Tibial artery (tissue), 4 donors: ENCODE measurements at regions not wholly inside any gene's neighbourhood (a gene's known extent, or its start where the extent isn't known, plus 50 kb on each side); places are given as distances from the start of the nearest gene placed in this dataset.
"Not testable (repeated sequence)": the region's sequence is repeated elsewhere in the genome, so short reads cannot be mapped to it uniquely, and the experiment has no call there.

Experiments
- DNase-seq, 2 donors: peaks; one replicate each; pipeline ENCODE4 v3.0.0-alpha.2; 2019
- H3K27ac ChIP-seq, 2 donors: fragments of 200-600 bp; sonication (generic) in 1 of 2; 1 replicate in 1 of 2; 2 replicates in 1 of 2; pipeline ENCODE4 v1.5.1; 2018 to 2019; ENCODE audit warnings: mild to moderate bottlenecking in 1 of 2
- H3K27me3 ChIP-seq, 2 donors: fragments of 200-600 bp; sonication (generic) in 1 of 2; one replicate each; pipeline versions ENCODE4 v1.5.1 to v1.6.0; 2016 to 2019
- H3K36me3 ChIP-seq, 3 donors: fragments of 200-600 bp; sonication (generic) in 2 of 3; one replicate each; pipeline ENCODE4 v1.5.1; 2016 to 2019; ENCODE audit warnings: mild to moderate bottlenecking in 2 of 3
- H3K4me1 ChIP-seq, 4 donors: fragments of 200-600 bp; sonication (generic) in 2 of 4; 1 replicate in 3 of 4; 2 replicates in 1 of 4; pipeline ENCODE4 v1.5.1; 2016 to 2019
- H3K4me3 ChIP-seq, 2 donors: fragments of 200-600 bp; sonication (generic) in 1 of 2; 1 replicate in 1 of 2; 2 replicates in 1 of 2; pipeline ENCODE4 v1.5.1; 2018 to 2019; ENCODE audit warnings: mild to moderate bottlenecking in 2 of 2
- H3K9me3 ChIP-seq, 3 donors: fragments of 200-600 bp; sonication (generic) in 1 of 3; one replicate each; pipeline ENCODE4 v1.5.1; 2016 to 2019
- CTCF ChIP-seq, 2 experiments: fragments of 200-600 bp in 1 of 2; fragments of 450-650 bp in 1 of 2; IDR thresholded peaks; one replicate each; pipeline ENCODE4 v1.5.1; 2017 to 2019; ENCODE audit warnings: antibody characterized with exemption in 2 of 2, mild to moderate bottlenecking in 1 of 2, moderate library complexity in 1 of 2
- intact Hi-C: fragments of 100-400 bp; cut with DNase I; formaldehyde crosslinking; loops from one replicate; pipeline ENCODE4 v1.15.0; 2023; ENCODE audit warnings: low total_unique reads

GRCh38 chr3:156051651-156052050 lies 68.7 kb upstream of the KCNAB1 start:
- no peak overlapping the region for H3K27ac ChIP-seq
- no peak overlapping the region for H3K4me3 ChIP-seq
- no peaks in the 10 kb centered on the region for H3K36me3 ChIP-seq
- no peaks in the 10 kb centered on the region for H3K27me3 ChIP-seq
- no peaks in the 10 kb centered on the region for H3K4me1 ChIP-seq
- H3K9me3 ChIP-seq = no peaks in the 10 kb centered on the region
- TF ChIP-seq CTCF (IDR thresholded peaks at IDR 0.05) = no peak
- DNase-seq = no peak
- intact Hi-C loops = no loop called here

- TF ChIP-seq CTCF (IDR thresholded peaks at IDR 0.05) = no peak
- H3K27me3 ChIP-seq = no peaks in the 10 kb centered on the region
- DNase-seq = no peak
- H3K9me3 ChIP-seq = no peaks in the 10 kb centered on the region
- no peak overlapping the region for H3K27ac ChIP-seq
- intact Hi-C loops = no loop called here
- no peaks in the 10 kb centered on the region for H3K36me3 ChIP-seq
- no peaks in the 10 kb centered on the region for H3K4me1 ChIP-seq
- H3K4me3 ChIP-seq = no peak overlapping the region
Measured at GRCh38 chr3:156052115-156052514, 68.3 kb upstream of the KCNAB1 start.

GRCh38 chr3:156059950-156060501 lies 60.4 kb upstream of the KCNAB1 start:
- Histone ChIP-seq H3K9me3 (no peaks in the 10 kb centered on the region), H3K4me3 (no peak overlapping the region), H3K27ac (no peak overlapping the region), H3K36me3 (no peaks in the 10 kb centered on the region), H3K4me1 (no peaks in the 10 kb centered on the region), H3K27me3 (no peaks in the 10 kb centered on the region)
- no peak for DNase-seq
- TF ChIP-seq CTCF (IDR thresholded peaks at IDR 0.05) = no peak
- intact Hi-C loops = no loop called here

- H3K4me1 ChIP-seq, intact Hi-C loops, H3K36me3 ChIP-seq, H3K27ac ChIP-seq, DNase-seq, H3K27me3 ChIP-seq, H3K4me3 ChIP-seq, H3K9me3 ChIP-seq: not testable (repeated sequence)
Measured at GRCh38 chr3:156068151-156068550, 52.2 kb upstream of the KCNAB1 start.

- DNase-seq = no peak
- no peak for TF ChIP-seq CTCF (IDR thresholded peaks at IDR 0.05)
- intact Hi-C loops = no loop called here
- H3K4me1 ChIP-seq = no peaks in the 10 kb centered on the region
- H3K36me3 ChIP-seq = no peaks in the 10 kb centered on the region
- no peaks in the 10 kb centered on the region for H3K9me3 ChIP-seq
- no peak overlapping the region for H3K27ac ChIP-seq
- no peaks in the 10 kb centered on the region for H3K27me3 ChIP-seq
- no peak overlapping the region for H3K4me3 ChIP-seq
Measured at GRCh38 chr3:156070028-156070427, 50.4 kb upstream of the KCNAB1 start.
